ENCODE measurements at regions not wholly inside any gene's neighbourhood (a gene's known extent, or its start where the extent isn't known, plus 50 kb on each side); places are given as distances from the start of the nearest gene placed in this dataset.

DNA sequence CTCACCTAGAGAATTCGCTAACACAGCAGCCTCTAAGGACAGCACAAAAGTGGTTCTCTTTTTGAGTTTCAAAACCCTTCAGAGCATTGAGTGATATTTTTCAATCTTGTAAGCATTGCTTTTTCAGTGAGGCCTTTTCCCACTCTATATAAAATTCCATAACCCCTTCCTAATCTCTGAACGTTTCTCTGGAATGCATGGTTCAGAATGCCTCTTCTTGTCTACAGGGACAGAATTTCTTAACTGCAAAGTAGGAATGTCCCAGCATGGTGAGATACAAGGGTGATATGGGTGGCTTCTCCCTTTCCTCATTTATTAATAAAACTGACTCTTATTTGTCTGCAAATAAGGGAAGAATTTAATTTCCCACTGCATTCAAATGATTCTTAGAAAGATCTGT, 377.9 kb downstream of the LTN1 start:
- TF ChIP-seq CTCF (IDR thresholded peaks at IDR 0.05) (no peak), POLR2A (IDR thresholded peaks at IDR 0.05) (no peak)
